Nephron (organoid): ENCODE measurements at regions not wholly inside any gene's neighbourhood (a gene's known extent, or its start where the extent isn't known, plus 50 kb on each side); places are given as distances from the start of the nearest gene placed in this dataset.

Experiments
- H3K27ac Mint-ChIP-seq, 3 experiments: 2 replicates each; pipeline ENCODE4 v1.8.0; 2020; ENCODE audit warnings: mixed read lengths in 3 of 3, mild to moderate bottlenecking in 2 of 3, moderate library complexity in 1 of 3
- H3K27me3 Mint-ChIP-seq: 2 replicates; pipeline ENCODE4 v1.8.0; 2021; ENCODE audit warnings: low read depth, mild to moderate bottlenecking, moderate library complexity, mixed read lengths
- H3K36me3 Mint-ChIP-seq: 2 replicates; pipeline ENCODE4 v1.8.0; 2020; ENCODE audit warnings: low read depth, mixed read lengths
- H3K4me1 Mint-ChIP-seq: 2 replicates; pipeline ENCODE4 v1.8.0; 2020; ENCODE audit warnings: mixed read lengths
- H3K4me3 Mint-ChIP-seq, 3 experiments: 2 replicates each; pipeline ENCODE4 v1.8.0; 2020; ENCODE audit warnings: mild to moderate bottlenecking in 3 of 3, mixed read lengths in 3 of 3, moderate library complexity in 2 of 3
- H3K9me3 Mint-ChIP-seq: 2 replicates; pipeline ENCODE4 v1.8.0; 2020; ENCODE audit warnings: mixed read lengths
- CTCF ChIP-seq, 3 experiments: fragments of 200-600 bp; sonication (generic); IDR thresholded peaks; one replicate each; pipeline ENCODE4 v1.5.0; 2021; ENCODE audit warnings: antibody characterized with exemption in 3 of 3; ENCODE audit not compliant: unreplicated experiment in 3 of 3

DNA sequence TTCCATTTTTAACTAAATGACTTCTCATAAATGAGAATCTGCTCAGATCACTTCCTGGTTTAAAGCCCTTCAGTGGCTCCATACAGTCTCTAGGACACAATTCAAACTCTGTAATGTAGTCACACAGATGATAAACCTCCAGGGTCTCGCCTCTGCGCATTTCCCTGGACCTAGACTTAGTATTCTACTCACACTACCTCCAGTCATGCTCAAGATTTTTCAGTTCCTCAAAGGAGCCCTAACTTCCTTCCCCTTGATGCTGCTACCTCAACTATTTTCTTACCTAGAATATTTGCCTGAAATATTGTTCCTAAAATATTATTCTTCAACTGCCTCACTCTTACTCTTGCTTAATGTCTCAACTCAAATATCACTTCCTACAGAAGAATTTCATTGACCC is 86.7 kb upstream of the TPP2 start:
- H3K4me1 Mint-ChIP-seq = no peaks in the 10 kb centered on the region
- no peak for TF ChIP-seq CTCF (IDR thresholded peaks at IDR 0.05; ENCODE audit: unreplicated experiment in 3 of 3)
- H3K27me3 Mint-ChIP-seq = no peaks in the 10 kb centered on the region
- H3K9me3 Mint-ChIP-seq = peaks cover 5% of the 10 kb centered on the region
- H3K4me3 Mint-ChIP-seq = no peak overlapping the region
- H3K27ac Mint-ChIP-seq = no peak overlapping the region
- H3K36me3 Mint-ChIP-seq = no peaks in the 10 kb centered on the region

DNA sequence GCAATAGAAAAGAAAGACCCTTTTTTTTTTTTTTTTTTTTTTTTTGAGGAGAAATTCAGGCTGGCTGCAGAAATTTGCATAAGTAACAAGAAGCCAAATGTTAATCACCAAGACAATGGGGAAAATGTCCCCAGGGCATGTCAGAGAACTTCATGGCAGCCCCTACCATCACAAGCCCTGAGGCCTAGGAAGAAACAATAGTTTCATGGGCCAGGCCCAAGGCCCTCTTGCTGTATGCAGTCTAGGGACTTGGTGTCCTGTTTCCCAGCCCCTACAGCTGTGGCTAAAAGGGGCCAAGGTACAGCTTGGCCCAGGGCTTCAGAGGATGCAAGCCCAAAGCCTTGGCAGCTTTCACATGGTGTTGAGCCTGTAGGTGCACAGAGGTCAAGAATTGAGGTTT is 88.4 kb upstream of the TPP2 start:
- no peak for TF ChIP-seq CTCF (IDR thresholded peaks at IDR 0.05; ENCODE audit: unreplicated experiment in 3 of 3)
- H3K27me3 Mint-ChIP-seq = no peaks in the 10 kb centered on the region
- no peaks in the 10 kb centered on the region for H3K4me1 Mint-ChIP-seq
- H3K27ac Mint-ChIP-seq = no peak overlapping the region
- H3K4me3 Mint-ChIP-seq = no peak overlapping the region
- H3K9me3 Mint-ChIP-seq = peaks cover 5% of the 10 kb centered on the region
- H3K36me3 Mint-ChIP-seq = no peaks in the 10 kb centered on the region

- H3K4me1 Mint-ChIP-seq = no peaks in the 10 kb centered on the region
- H3K9me3 Mint-ChIP-seq = no peaks in the 10 kb centered on the region
- no peak overlapping the region for H3K27ac Mint-ChIP-seq
- no peak overlapping the region for H3K4me3 Mint-ChIP-seq
- no peak for TF ChIP-seq CTCF (IDR thresholded peaks at IDR 0.05; ENCODE audit: unreplicated experiment in 3 of 3)
- no peaks in the 10 kb centered on the region for H3K36me3 Mint-ChIP-seq
- H3K27me3 Mint-ChIP-seq = no peaks in the 10 kb centered on the region
Observed at GRCh38 chr13:102504002-102504401, 92.8 kb upstream of the TPP2 start.

DNA sequence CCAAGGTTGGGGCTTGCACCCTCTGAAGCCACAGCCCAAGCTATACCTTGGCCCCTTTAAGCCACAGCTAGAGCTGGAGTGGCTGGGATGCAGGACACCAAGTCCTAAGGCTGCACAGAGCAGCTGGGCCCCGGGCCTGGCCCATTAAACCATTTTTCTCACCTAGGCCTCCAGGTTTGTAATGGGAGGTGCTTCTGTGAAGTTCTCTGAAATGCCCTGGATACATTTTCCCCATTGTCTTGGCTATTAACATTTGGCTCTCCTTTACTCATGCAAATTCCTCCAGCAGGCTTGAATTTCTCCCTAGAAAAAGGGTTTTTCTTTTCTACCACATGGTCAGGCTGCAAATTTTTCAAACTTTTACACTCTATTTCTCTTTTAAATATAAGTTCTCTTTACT is 93.8 kb upstream of the FGF14 start:
- Mint-ChIP-seq H3K4me3 (no peak overlapping the region), H3K27me3 (peaks cover 4% of the 10 kb centered on the region), H3K27ac (no peak overlapping the region), H3K4me1 (no peaks in the 10 kb centered on the region), H3K36me3 (no peaks in the 10 kb centered on the region), H3K9me3 (peaks cover 4% of the 10 kb centered on the region)
- TF ChIP-seq CTCF (IDR thresholded peaks at IDR 0.05; ENCODE audit: unreplicated experiment in 3 of 3) = no peak

DNA sequence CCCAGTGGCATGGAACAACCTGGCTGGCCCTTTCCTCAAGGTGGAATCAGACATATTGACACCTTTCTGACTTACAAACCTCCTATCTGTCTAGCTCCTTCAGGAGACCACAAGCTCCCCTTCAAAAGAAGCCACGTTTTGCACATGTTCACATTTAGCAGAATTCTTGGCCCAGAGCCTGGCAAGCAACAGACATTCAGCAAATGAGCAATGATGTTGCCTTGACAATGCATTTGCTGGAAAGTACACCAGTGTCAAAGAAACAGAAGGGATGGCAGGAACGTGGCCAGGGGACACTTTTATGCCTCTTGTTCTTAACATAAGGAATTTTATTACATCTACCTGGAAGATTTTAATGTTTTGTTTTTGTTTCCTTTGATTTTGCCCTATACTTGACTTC is 85.5 kb upstream of the FGF14 start:
- no peaks in the 10 kb centered on the region for H3K27me3 Mint-ChIP-seq
- no peak for TF ChIP-seq CTCF (IDR thresholded peaks at IDR 0.05; ENCODE audit: unreplicated experiment in 3 of 3)

DNA sequence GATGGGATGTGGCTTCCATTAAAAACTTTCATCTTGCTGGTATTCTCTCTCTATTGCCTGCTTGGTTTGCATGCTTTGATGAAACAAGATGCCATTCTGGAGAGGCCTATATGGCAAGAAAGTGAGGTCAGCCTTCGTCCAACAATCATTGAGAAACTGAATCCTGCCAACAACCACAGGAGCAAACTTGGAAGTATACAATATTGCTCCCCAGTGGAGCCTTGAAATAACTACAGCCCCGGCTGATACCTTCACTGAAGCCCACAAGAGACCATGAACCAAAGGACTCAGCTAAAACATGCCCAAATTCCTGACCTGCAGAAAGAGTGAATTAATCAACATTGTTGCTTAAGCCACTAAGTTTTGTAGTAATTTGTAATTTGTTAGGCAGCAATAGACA is 82.5 kb upstream of the FGF14 start:
- no peaks in the 10 kb centered on the region for H3K9me3 Mint-ChIP-seq
- TF ChIP-seq CTCF (IDR thresholded peaks at IDR 0.05; ENCODE audit: unreplicated experiment in 3 of 3) = peak in 2 of 3 experiments; percentile 22 to 23
- no peaks in the 10 kb centered on the region for H3K4me1 Mint-ChIP-seq
- H3K27me3 Mint-ChIP-seq = no peaks in the 10 kb centered on the region
- H3K27ac Mint-ChIP-seq = no peak overlapping the region
- no peak overlapping the region for H3K4me3 Mint-ChIP-seq
- H3K36me3 Mint-ChIP-seq = no peaks in the 10 kb centered on the region

More for the DNA sequence above, 85.5 kb upstream of the FGF14 start:
- H3K27ac Mint-ChIP-seq = no peak overlapping the region
- H3K4me3 Mint-ChIP-seq = no peak overlapping the region
- no peaks in the 10 kb centered on the region for H3K4me1 Mint-ChIP-seq
- H3K9me3 Mint-ChIP-seq = no peaks in the 10 kb centered on the region
- H3K36me3 Mint-ChIP-seq = no peaks in the 10 kb centered on the region
